Neural crest cell (in vitro differentiated cells): ENCODE measurements at regions not wholly inside any gene's neighbourhood (a gene's known extent, or its start where the extent isn't known, plus 50 kb on each side); places are given as distances from the start of the nearest gene placed in this dataset.

Source experiments
- DNase-seq: peaks from one replicate; pipeline ENCODE4 v3.0.0; 2021; ENCODE audit warnings: low read depth, mixed read lengths, low spot score
- H3K27ac Mint-ChIP-seq: one replicate; pipeline ENCODE4 v1.8.0; 2021; ENCODE audit warnings: mild to moderate bottlenecking, mixed read lengths; ENCODE audit not compliant: unreplicated experiment
- H3K27me3 Mint-ChIP-seq: 2 replicates; pipeline ENCODE4 v1.8.0; 2021; ENCODE audit warnings: low read depth, mild to moderate bottlenecking, mixed read lengths
- H3K36me3 Mint-ChIP-seq: 2 replicates; pipeline ENCODE4 v1.8.0; 2021; ENCODE audit warnings: low read depth, mild to moderate bottlenecking, mixed read lengths
- H3K4me1 Mint-ChIP-seq: 2 replicates; pipeline ENCODE4 v1.8.0; 2021; ENCODE audit warnings: mixed read lengths
- H3K4me3 Mint-ChIP-seq: one replicate; pipeline ENCODE4 v1.8.0; 2021; ENCODE audit warnings: mild to moderate bottlenecking, mixed read lengths
- H3K9me3 Mint-ChIP-seq: 2 replicates; pipeline ENCODE4 v1.8.0; 2021; ENCODE audit warnings: mixed read lengths
- CTCF ChIP-seq: fragments of 200-600 bp; sonication (generic); conservative IDR thresholded peaks from 2 replicates; pipeline ENCODE4 v1.5.0; 2021; ENCODE audit warnings: antibody characterized with exemption, mild to moderate bottlenecking

GRCh38 chr10:124302951-124303505 lies 115.7 kb downstream of the OAT start:
- Mint-ChIP-seq H3K36me3 (peaks cover 8% of the 10 kb centered on the region), H3K4me3 (no peak overlapping the region), H3K9me3 (peaks cover 11% of the 10 kb centered on the region), H3K27me3 (no peaks in the 10 kb centered on the region), H3K4me1 (no peaks in the 10 kb centered on the region), H3K27ac (no peak overlapping the region)
- TF ChIP-seq CTCF = no peak
- DNase-seq = no peak

GRCh38 chr10:124301736-124302135 lies 117.0 kb downstream of the OAT start:
- H3K36me3 Mint-ChIP-seq = peaks cover 8% of the 10 kb centered on the region
- no peak overlapping the region for H3K27ac Mint-ChIP-seq
- no peak overlapping the region for H3K4me3 Mint-ChIP-seq
- no peak for DNase-seq
- H3K27me3 Mint-ChIP-seq = no peaks in the 10 kb centered on the region
- no peak for TF ChIP-seq CTCF
- peaks cover 7% of the 10 kb centered on the region for H3K4me1 Mint-ChIP-seq
- peaks cover 11% of the 10 kb centered on the region for H3K9me3 Mint-ChIP-seq

GRCh38 chr10:124300735-124301134 lies 118.0 kb downstream of the OAT start:
- Mint-ChIP-seq H3K9me3 (peaks cover 11% of the 10 kb centered on the region), H3K4me1 (peaks cover 11% of the 10 kb centered on the region), H3K27ac (no peak overlapping the region), H3K4me3 (no peak overlapping the region), H3K27me3 (no peaks in the 10 kb centered on the region), H3K36me3 (peaks cover 8% of the 10 kb centered on the region)
- no peak for DNase-seq
- no peak for TF ChIP-seq CTCF

GRCh38 chr10:124300224-124300623 lies 118.5 kb downstream of the OAT start:
- TF ChIP-seq CTCF = no peak
- no peak for DNase-seq
- no peak overlapping the region for H3K4me3 Mint-ChIP-seq
- peaks cover 11% of the 10 kb centered on the region for H3K4me1 Mint-ChIP-seq
- H3K27me3 Mint-ChIP-seq = no peaks in the 10 kb centered on the region
- H3K9me3 Mint-ChIP-seq = peaks cover 11% of the 10 kb centered on the region
- no peak overlapping the region for H3K27ac Mint-ChIP-seq
- peaks cover 8% of the 10 kb centered on the region for H3K36me3 Mint-ChIP-seq

- peaks cover 11% of the 10 kb centered on the region for H3K4me1 Mint-ChIP-seq
- no peak overlapping the region for H3K27ac Mint-ChIP-seq
- H3K27me3 Mint-ChIP-seq = no peaks in the 10 kb centered on the region
- H3K36me3 Mint-ChIP-seq = peaks cover 8% of the 10 kb centered on the region
- TF ChIP-seq CTCF = no peak
- no peak for DNase-seq
- H3K4me3 Mint-ChIP-seq = no peak overlapping the region
- peaks cover 11% of the 10 kb centered on the region for H3K9me3 Mint-ChIP-seq
Measured at GRCh38 chr10:124299696-124300095, 119.0 kb downstream of the OAT start.
